NT2/D1 (cell line): ENCODE measurements at regions not wholly inside any gene's neighbourhood (a gene's known extent, or its start where the extent isn't known, plus 50 kb on each side); places are given as distances from the start of the nearest gene placed in this dataset.

Experiments used
- YY1 ChIP-seq: IDR thresholded peaks from 2 replicates; pipeline ENCODE4 v1.6.1; 2011; ENCODE audit not compliant: insufficient read length, insufficient read depth
- ZNF274 ChIP-seq: IDR thresholded peaks from 2 replicates; pipeline ENCODE4 v1.6.1; 2011; ENCODE audit warnings: mild to moderate bottlenecking, low read depth, low read length

- TF ChIP-seq ZNF274 (no peak), YY1 (no peak)
Observed at GRCh38 chr20:17875981-17876385, 92.6 kb downstream of the SNX5 start.
